Heart left ventricle (tissue), 16 donors: ENCODE measurements at regions not wholly inside any gene's neighbourhood (a gene's known extent, or its start where the extent isn't known, plus 50 kb on each side); places are given as distances from the start of the nearest gene placed in this dataset.
"Not testable (repeated sequence)": the region's sequence is repeated elsewhere in the genome, so short reads cannot be mapped to it uniquely, and the experiment has no call there.

ENCODE experiments used
- ATAC-seq, 4 donors: fragments of 200-7000 bp; cut with Tn5 transposase; one replicate each; pipeline ENCODE4 v1.9.1; 2020 to 2022; ENCODE audit warnings: moderate library complexity in 4 of 4, mild to moderate bottlenecking in 3 of 4, moderate number of reproducible peaks in 1 of 4
- DNase-seq, 5 donors: peaks; one replicate each; pipeline ENCODE4 v3.0.0-alpha.2; 2020
- H3K27ac ChIP-seq, 12 donors: fragments of 200-600 bp; sonication (generic) in 4 of 12; one replicate each; pipeline versions ENCODE4 v1.5.0 to v1.8.0; 2016 to 2022; ENCODE audit warnings: mild to moderate bottlenecking in 2 of 12
- H3K27me3 ChIP-seq, 9 donors: fragments of 200-600 bp; sonication (generic) in 2 of 9; one replicate each; pipeline versions ENCODE4 v1.5.1 to v1.8.0; 2016 to 2022; ENCODE audit warnings: mild to moderate bottlenecking in 3 of 9
- H3K36me3 ChIP-seq, 9 donors: fragments of 200-600 bp; sonication (generic) in 2 of 9; one replicate each; pipeline versions ENCODE4 v1.5.0 to v1.8.0; 2018 to 2022; ENCODE audit warnings: mild to moderate bottlenecking in 2 of 9
- H3K4me1 ChIP-seq, 12 donors: fragments of 200-600 bp; sonication (generic) in 4 of 12; one replicate each; pipeline versions ENCODE4 v1.5.0 to v1.8.0; 2016 to 2022; ENCODE audit warnings: mild to moderate bottlenecking in 3 of 12
- H3K4me3 ChIP-seq, 12 donors: fragments of 200-600 bp; sonication (generic) in 4 of 12; one replicate each; pipeline versions ENCODE4 v1.5.0 to v1.8.0; 2017 to 2022; ENCODE audit warnings: mild to moderate bottlenecking in 9 of 12, moderate library complexity in 4 of 12
- H3K9me3 ChIP-seq, 12 donors: fragments of 200-600 bp; sonication (generic) in 4 of 12; one replicate each; pipeline versions ENCODE4 v1.5.0 to v1.8.0; 2016 to 2022; ENCODE audit warnings: mild to moderate bottlenecking in 1 of 12
- POLR2A ChIP-seq, 2 donors: fragments of 450-650 bp; IDR thresholded peaks; one replicate each; pipeline ENCODE4 v1.6.1; 2017; ENCODE audit warnings: antibody characterized with exemption in 2 of 2, mild to moderate bottlenecking in 2 of 2, moderate library complexity in 2 of 2
- WGBS, 4 donors: extraction: QIAGEN DNeasy Blood & Tissue Kit in 2 of 4; methylation state at CpG; one replicate each; pipeline versions ENCODE4 v1.1.5 to v1.1.7; 2013 to 2018; 5-methylcytosine and 5-hydroxymethylcytosine counted together
- intact Hi-C, 10 donors: fragments of 100-400 bp; cut with DNase I; formaldehyde crosslinking; loops; one replicate each; pipeline versions ENCODE4 v1.11.1 to v1.14.2; 2022
- donor health status: ischemic (EF 13 %, LVEDD 7.1; RV severe dilation, severe dysfunction).
- donor health status: healthy with polysubstance abuse.
- donor health status: DM: no; HTN: yes; CAD: no.
- donor health status: DM: no; HTN: no; CAD: no.
- donor health status: ischemic (EF 25% LVEDD 6.9; RV normal size, moderate dysfunction).
- donor health status: ischemic (EF 25% LVEDD 5.7; RV mildly dilated, moderate dysfunction).
- donor health status: healthy.
- donor health status: DM: yes; HTN: yes; CAD: no.
- donor health status: ischemic (EF 35%, LVEDD 5.7; RV mildly dilated, moderate dysfunction).
- donor health status: nonischemic (EF 11% LVEDD 7.7; RV severe dilation, severe dysfunction).
- donor health status: DM: yes; HTN: yes; CAD: no.
- donor health status: PGD.
- donor health status: ischemic (EF 29% LVEDD 5.4; RV normal size, mild dysfunction).
- donor health status: nonischemic (EF 23%, LVEDD 6.1; RV moderate dilation, normal function).

DNA sequence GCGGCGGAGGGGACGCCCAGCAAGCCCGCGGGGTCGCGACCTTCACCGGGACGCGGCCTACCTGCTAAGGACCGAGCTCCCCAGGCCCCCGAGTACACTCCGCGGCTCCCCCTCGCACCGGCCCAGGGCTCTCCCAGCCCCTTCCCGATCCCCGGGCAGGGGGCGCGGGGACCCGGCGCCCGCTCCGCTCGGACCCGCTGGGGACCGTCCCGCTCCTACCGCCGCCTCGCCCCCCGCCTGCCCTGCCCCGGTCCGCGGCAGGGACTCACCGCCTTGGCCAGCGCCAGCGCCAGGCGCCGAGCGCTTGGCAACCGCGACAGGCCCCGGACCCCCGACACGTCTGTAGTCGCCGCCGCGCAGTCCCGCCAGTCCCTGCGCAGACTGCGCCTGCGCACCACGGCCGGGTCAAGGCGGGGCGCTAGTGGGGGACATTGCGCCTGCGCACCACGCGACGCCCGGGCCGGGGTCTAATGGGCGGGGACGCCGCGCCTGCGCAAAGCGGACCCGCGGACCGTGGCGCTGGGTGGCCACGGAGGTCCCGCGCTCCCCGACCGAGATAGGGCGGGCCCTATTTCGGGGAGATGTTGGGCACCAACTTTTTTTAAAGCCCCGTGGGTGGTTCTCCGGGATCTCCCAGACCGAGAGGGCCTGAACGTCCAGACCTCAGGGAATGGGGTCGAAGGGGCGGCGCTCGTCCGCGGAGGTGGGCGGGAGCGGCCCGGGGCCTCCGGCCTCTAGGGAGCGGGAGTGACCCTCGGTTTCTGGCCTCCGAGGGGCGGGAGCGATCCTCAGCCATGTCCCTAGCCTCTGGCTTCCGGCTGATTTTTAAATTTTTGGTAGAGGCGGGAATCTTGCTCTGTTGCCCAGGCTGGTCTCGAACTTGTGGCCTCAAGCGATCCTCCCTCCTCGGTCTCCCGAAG lies 81.8 kb upstream of the TNK2 start:
- H3K27me3 ChIP-seq, H3K9me3 ChIP-seq, intact Hi-C loops, H3K4me1 ChIP-seq, H3K36me3 ChIP-seq: not testable (repeated sequence)
- peak overlapping the region; percentile 74 to 95 (median 90) for H3K27ac ChIP-seq
- WGBS, 4 donors: 1 to 31% (median 3%) methylated on average over 5 to 90 of the region's 107 CpGs
- peak; percentile 94 to 99 (median 96) for DNase-seq
- peak overlapping the region; percentile 56 to 91 (median 77) for H3K4me3 ChIP-seq
- ATAC-seq: peak; percentile 94 to 97 (median 94)
- peak; percentile 37 to 80 for TF ChIP-seq POLR2A (IDR thresholded peaks at IDR 0.05)

DNA sequence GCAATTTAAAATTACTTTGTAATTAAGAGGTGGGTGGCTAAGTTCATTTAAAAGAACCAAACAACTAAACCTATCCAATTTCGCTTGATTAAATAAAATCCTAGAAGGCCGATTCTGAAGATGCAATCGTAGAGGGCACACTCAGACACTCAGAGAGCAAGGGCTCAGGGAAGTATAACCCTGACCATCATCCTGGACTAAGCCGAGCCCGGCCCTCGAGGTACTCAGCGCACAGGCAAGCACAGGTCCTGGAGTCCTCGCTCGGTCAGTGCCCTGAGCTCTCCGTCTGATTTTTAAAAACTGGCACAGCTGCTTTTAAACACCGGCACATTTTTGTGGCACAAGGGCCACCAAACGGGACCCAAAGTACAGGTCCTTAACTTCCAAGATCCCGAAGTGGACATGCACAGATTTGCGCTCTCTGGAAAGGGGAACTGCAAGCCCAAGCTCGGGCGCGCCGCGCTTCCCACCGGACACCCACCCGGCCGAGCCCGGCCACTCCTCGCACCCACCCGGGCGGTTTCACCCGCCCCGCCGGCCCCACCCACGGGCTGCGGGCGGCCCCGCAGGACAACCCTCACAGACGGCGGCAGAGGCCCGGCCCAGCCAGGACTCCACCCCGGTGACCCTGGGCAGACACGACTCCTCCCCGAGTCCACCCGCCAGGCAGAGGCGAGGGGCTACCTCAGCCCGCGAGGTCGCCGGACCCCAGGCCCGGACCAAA lies 81.0 kb upstream of the TNK2 start:
- H3K27me3 ChIP-seq, H3K4me1 ChIP-seq, intact Hi-C loops, H3K36me3 ChIP-seq, H3K9me3 ChIP-seq: not testable (repeated sequence)
- peak; percentile 54 to 78 (median 72) for DNase-seq
- peak overlapping the region; percentile 74 to 95 (median 90) for H3K27ac ChIP-seq
- peak overlapping the region; percentile 54 to 91 (median 77) for H3K4me3 ChIP-seq
- peak in 3 of 4 donors; percentile 72 to 80 (median 79) for ATAC-seq
- WGBS, 4 donors: 0 to 1% (median 0%) methylated on average over 15 to 26 of the region's 46 CpGs; no CpG with 5 or more reads in 1 of the 4 donors

DNA sequence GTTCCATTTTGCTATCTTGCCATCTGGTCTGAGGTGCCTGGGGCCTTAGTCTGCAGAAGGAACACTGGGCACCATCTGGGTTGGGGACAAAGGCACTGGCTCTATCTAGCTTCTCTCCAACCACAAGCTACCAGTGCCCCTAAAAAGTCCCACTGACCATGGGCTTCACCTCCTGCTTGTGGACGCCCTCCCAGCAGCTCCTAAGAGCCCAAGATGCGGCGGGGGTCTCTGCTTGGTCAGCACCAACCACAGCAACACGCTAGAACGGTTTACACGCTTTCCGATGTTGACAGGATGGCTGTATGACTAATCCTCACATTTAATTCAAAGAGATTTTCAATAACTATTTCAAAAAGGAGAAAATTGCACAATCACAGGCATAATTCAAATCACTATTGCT lies 80.4 kb upstream of the TNK2 start:
- H3K4me1 ChIP-seq, DNase-seq, H3K9me3 ChIP-seq, intact Hi-C loops, H3K27ac ChIP-seq, ATAC-seq, H3K27me3 ChIP-seq: not testable (repeated sequence)
- Histone ChIP-seq H3K36me3 (peaks cover 0 to 14% (median 9%) of the 10 kb centered on the region in 9 donors), H3K4me3 (peak overlapping the region in 7 of 12 donors; percentile 14 to 49 (median 34))
- WGBS, 4 donors: 47 to 68% (median 53%) methylated on average over 7 of the region's 7 CpGs; no CpG with 5 or more reads in 1 of the 4 donors

DNA sequence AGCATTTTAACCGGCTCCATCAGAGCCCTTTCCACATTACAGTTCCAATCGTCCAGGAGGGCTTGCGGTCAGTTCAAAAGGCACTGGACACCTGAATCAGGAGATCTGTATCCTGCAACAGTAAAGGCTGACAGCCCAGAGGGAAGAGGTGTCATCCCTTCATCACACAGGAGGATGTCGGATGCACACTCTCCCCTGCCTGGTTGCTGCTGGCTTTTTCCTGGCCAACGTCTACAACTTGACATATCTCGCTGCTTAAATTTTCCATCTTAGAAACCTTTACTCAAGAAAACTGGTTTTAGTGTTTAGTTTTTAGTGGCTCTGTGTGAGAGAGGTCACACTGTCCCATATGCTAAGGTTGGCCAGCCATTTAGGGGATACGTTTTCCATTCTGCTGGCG lies 78.7 kb upstream of the TNK2 start:
- DNase-seq, intact Hi-C loops, H3K27ac ChIP-seq, ATAC-seq, H3K9me3 ChIP-seq, H3K27me3 ChIP-seq, H3K4me1 ChIP-seq, H3K4me3 ChIP-seq: not testable (repeated sequence)
- peaks cover 0 to 28% (median 17%) of the 10 kb centered on the region in 9 donors for H3K36me3 ChIP-seq
- WGBS, 4 donors: 57 to 77% (median 72%) methylated on average over 2 to 5 of the region's 8 CpGs

DNA sequence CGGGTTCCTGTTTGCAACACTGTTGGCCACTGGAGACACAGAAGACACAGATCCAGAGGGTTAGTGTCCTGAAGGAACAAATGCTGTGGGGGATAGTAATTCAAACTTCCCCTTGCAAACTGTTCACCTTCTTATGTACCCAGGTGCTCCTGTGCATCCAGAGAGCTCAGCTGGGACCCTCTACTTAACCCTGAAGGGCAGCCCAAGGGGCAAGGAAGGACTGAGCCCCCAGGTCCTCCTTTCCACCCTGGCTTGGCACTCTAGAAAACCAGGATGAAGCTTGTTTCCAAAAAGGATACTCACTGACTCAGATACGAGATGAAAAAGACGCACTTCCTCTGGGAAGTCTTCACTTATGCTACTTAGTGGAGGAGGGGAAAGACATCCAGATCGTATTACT lies 78.2 kb upstream of the TNK2 start:
- peaks cover 0 to 33% (median 22%) of the 10 kb centered on the region in 9 donors for H3K36me3 ChIP-seq
- H3K4me3 ChIP-seq, H3K4me1 ChIP-seq, DNase-seq, H3K27ac ChIP-seq, ATAC-seq, H3K27me3 ChIP-seq, H3K9me3 ChIP-seq, intact Hi-C loops: not testable (repeated sequence)
- whole genome bisulfite sequencing, 4 donors: 33 to 41% methylated on average over 1 to 2 of the region's 4 CpGs; no CpG with 5 or more reads in 2 of the 4 donors

DNA sequence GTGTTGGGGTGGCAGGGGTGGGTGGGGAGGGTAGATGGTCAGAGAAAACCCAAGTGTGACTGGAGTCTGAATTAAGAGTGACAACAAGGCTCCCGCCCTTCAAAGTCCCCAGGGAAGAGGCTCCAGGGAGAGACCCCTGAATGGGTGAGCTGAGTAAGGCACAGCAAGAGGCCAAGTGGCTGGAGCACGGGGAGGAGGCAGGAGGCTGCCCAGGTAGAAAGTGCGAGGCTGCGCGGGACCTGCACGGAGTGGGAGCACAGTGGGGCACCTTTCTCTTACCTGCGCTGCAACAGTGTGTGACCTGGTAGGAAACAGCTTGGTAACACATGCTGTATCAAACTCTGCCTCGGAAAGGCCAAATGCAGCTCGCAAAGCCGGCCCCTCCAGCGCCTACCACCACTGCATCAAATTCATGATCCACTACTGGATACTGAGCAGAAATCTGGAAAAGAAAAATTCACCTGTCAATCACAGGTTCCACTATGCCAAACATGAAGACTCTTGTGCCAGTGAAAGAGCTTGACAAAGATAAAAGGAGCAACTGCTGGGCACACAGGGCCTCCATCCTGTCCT lies 77.1 kb upstream of the TNK2 start:
- H3K27ac ChIP-seq, H3K9me3 ChIP-seq, H3K4me1 ChIP-seq, H3K27me3 ChIP-seq, ATAC-seq, intact Hi-C loops, DNase-seq, H3K4me3 ChIP-seq: not testable (repeated sequence)
- H3K36me3 ChIP-seq: peaks cover 0 to 42% (median 22%) of the 10 kb centered on the region in 9 donors
- WGBS, 4 donors: 89 to 97% (median 93%) methylated on average over 7 to 11 of the region's 11 CpGs

DNA sequence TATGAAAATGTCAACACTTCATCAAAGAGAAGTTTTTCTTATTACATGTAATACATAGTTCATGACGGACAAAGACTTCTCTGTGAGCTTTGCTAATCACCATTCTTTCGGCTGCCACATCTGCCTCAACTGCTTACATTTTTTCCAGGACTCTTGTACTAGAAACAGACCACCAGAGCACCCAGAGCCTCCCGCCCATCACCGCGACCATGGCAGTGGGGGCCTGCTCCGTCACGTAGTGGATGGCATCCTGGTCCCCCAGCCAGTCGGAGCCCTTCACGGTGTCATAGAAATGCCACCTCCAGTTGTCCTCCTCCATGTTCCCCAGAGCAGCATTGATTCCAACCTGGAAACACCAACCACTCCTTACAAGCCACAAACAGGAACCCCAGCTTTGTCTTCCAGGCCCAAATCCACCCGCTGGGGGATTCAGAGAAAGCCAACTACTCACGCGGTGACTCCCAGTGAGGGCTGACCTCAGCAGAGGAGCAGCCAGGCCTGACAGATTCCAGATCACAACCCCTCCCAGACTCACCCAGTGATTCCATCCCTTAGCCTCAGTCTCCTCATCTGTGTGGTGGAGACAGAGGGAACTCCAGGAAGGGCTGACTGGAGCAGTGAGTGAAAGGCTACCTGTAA lies 76.2 kb upstream of the TNK2 start:
- DNase-seq, H3K9me3 ChIP-seq, H3K27ac ChIP-seq, H3K4me3 ChIP-seq, H3K4me1 ChIP-seq, intact Hi-C loops, ATAC-seq, H3K27me3 ChIP-seq: not testable (repeated sequence)
- H3K36me3 ChIP-seq: peaks cover 0 to 51% (median 31%) of the 10 kb centered on the region in 9 donors
- 91 to 93% (median 93%) methylated on average over 11 to 12 of the region's 12 CpGs; no CpG with 5 or more reads in 1 of the 4 donors for WGBS, 4 donors

DNA sequence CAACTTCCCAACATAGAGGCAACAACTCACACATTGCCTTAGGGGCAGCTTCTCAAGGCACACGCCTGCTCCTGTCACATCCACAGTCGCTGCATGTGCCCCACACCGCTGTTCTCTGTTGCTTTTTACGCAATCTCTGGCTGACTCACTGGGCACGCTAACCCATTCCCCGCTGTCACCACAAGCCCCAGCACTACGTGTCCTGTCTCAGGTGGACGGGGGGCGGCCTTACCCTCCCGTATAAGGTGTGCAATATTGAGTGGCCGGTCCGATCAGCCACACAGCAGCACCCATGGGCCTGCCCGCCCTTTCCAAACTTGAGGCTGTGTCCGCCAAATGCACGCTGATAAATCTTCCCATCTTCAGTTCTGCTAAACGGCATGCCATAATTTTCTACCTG lies 75.5 kb upstream of the TNK2 start:
- peaks cover 0 to 58% (median 36%) of the 10 kb centered on the region in 9 donors for H3K36me3 ChIP-seq
- H3K27ac ChIP-seq, H3K27me3 ChIP-seq, DNase-seq, H3K4me1 ChIP-seq, H3K4me3 ChIP-seq, H3K9me3 ChIP-seq, intact Hi-C loops: not testable (repeated sequence)
- 85 to 100% (median 89%) methylated on average over 1 to 16 of the region's 16 CpGs for WGBS, 4 donors
- peak in 1 of 4 donors; percentile 36 for ATAC-seq

DNA sequence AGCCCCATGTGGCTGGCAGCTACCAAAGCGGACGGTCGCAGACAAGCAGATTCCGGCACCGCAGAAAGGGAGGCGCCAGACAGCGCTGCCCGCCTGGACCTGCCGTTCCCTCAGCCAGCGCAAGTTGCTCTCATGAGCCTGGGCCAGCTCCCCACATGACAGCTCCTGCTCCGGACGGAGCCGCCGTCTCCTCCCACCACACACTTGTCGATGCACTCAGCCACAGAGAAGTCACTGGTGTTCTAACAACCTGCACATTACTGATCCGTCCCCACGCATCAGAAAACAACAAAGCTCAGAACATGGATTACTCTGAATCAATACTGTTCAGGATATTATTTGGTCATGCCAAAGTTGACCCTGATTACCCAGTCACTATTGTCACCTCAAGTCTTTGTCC lies 74.4 kb upstream of the TNK2 start:
- intact Hi-C loops, H3K9me3 ChIP-seq, ATAC-seq, H3K4me3 ChIP-seq, DNase-seq, H3K27ac ChIP-seq, H3K4me1 ChIP-seq, H3K27me3 ChIP-seq: not testable (repeated sequence)
- 87 to 97% (median 94%) methylated on average over 17 of the region's 17 CpGs; no CpG with 5 or more reads in 1 of the 4 donors for WGBS, 4 donors
- peaks cover 0 to 68% (median 43%) of the 10 kb centered on the region in 9 donors for H3K36me3 ChIP-seq

DNA sequence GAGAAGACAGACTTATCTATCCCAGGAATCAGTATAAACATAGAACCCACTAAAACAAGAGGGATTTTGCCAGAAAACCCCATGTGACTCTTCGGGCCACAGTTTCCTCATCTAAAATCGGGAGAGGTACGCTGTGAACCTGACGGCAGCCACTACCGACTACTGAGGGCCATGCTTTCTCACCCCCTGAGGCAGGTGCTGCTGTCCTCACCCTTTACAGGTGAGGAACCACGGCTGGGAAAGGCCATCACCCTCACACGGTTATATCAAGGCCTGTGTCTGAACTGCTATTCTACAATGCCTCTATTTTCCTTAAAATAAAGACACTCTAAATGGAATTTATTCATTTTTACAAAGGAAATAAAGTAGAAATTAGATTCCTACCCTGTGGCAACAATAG lies 73.4 kb upstream of the TNK2 start:
- ATAC-seq, DNase-seq, intact Hi-C loops, H3K9me3 ChIP-seq, H3K27ac ChIP-seq, H3K27me3 ChIP-seq, H3K4me1 ChIP-seq, H3K4me3 ChIP-seq: not testable (repeated sequence)
- H3K36me3 ChIP-seq: peaks cover 0 to 73% (median 49%) of the 10 kb centered on the region in 9 donors
- WGBS, 4 donors: 71 to 87% (median 79%) methylated on average over 5 to 7 of the region's 7 CpGs
